DND-41 (cell line): ENCODE measurements at regions not wholly inside any gene's neighbourhood (a gene's known extent, or its start where the extent isn't known, plus 50 kb on each side); places are given as distances from the start of the nearest gene placed in this dataset.

Source experiments
- ATAC-seq: fragments of 200-7000 bp; cut with Tn5 transposase; 3 replicates; pipeline ENCODE4 v1.9.1; 2021; ENCODE audit warnings: low read depth; ENCODE audit not compliant: insufficient read depth
- DNase-seq: peaks from one replicate; pipeline ENCODE4 v3.0.0-alpha.2; 2020
- H2AFZ ChIP-seq: 2 replicates; pipeline ENCODE4 v1.6.0; 2012; ENCODE audit warnings: low read depth, low read length
- H3K27ac ChIP-seq: 2 replicates; pipeline ENCODE4 v1.5.1; 2012; ENCODE audit warnings: low read length, inconsistent platforms
- H3K27me3 ChIP-seq: fragments of 200-600 bp; sonication (generic); 2 replicates; pipeline ENCODE4 v1.6.0; 2012; ENCODE audit warnings: low read length, mild to moderate bottlenecking, inconsistent platforms; ENCODE audit not compliant: insufficient read depth, poor library complexity
- H3K36me3 ChIP-seq: 2 replicates; pipeline ENCODE4 v1.5.1; 2012; ENCODE audit warnings: low read length, inconsistent platforms; ENCODE audit not compliant: insufficient read depth
- H3K4me1 ChIP-seq: 2 replicates; pipeline ENCODE4 v1.5.1; 2012; ENCODE audit warnings: mild to moderate bottlenecking, low read length; ENCODE audit not compliant: insufficient read depth
- H3K4me2 ChIP-seq: 2 replicates; pipeline ENCODE4 v1.6.0; 2012; ENCODE audit warnings: mild to moderate bottlenecking, moderate library complexity, low read length, inconsistent platforms; ENCODE audit not compliant: insufficient read depth
- H3K4me3 ChIP-seq, 2 experiments: fragments of 200-600 bp in 1 of 2; shearing (Covaris generic) in 1 of 2; 2 replicates each; pipeline ENCODE4 v1.5.1; 2012 to 2016; ENCODE audit warnings: inconsistent platforms in 2 of 2, low read length in 2 of 2, mild to moderate bottlenecking in 2 of 2, low read depth in 1 of 2, moderate library complexity in 1 of 2
- H3K79me2 ChIP-seq: 2 replicates; pipeline ENCODE4 v1.6.0; 2012; ENCODE audit warnings: low read length, inconsistent platforms; ENCODE audit not compliant: insufficient read depth
- H3K9ac ChIP-seq: 2 replicates; pipeline ENCODE4 v1.6.0; 2012; ENCODE audit warnings: low read depth, mild to moderate bottlenecking, inconsistent platforms, low read length, moderate library complexity
- H3K9me3 ChIP-seq: 2 replicates; pipeline ENCODE4 v1.5.1; 2012; ENCODE audit warnings: low read length, moderate library complexity, mild to moderate bottlenecking, inconsistent platforms; ENCODE audit not compliant: insufficient read depth, severe bottlenecking
- H4K20me1 ChIP-seq: 2 replicates; pipeline ENCODE4 v1.6.0; 2012; ENCODE audit warnings: low read length; ENCODE audit not compliant: insufficient read depth
- CTCF ChIP-seq: IDR thresholded peaks from 2 replicates; pipeline ENCODE4 v1.5.1; 2012; ENCODE audit warnings: borderline replicate concordance, low read length, moderate library complexity, mild to moderate bottlenecking; ENCODE audit not compliant: poor library complexity, severe bottlenecking; ENCODE audit errors: extremely low read depth
- EZH2 ChIP-seq: IDR thresholded peaks from 3 replicates; pipeline ENCODE4 v1.6.1; 2012; ENCODE audit warnings: borderline replicate concordance, low read depth, mild to moderate bottlenecking, moderate library complexity, low read length, inconsistent platforms; ENCODE audit not compliant: severe bottlenecking

- ATAC-seq (no peak), DNase-seq (no peak)
- H3K4me2 ChIP-seq, result no peak overlapping the region
- H3K9ac ChIP-seq, result no peak overlapping the region
- H3K9me3 ChIP-seq, result no peaks in the 10 kb centered on the region
- H3K27ac ChIP-seq, result no peak overlapping the region
- no peaks in the 10 kb centered on the region for H3K4me1 ChIP-seq
- H3K27me3 ChIP-seq, result no peaks in the 10 kb centered on the region
- no peak overlapping the region for H3K4me3 ChIP-seq
- H3K36me3 ChIP-seq, result no peaks in the 10 kb centered on the region
- no peak overlapping the region for H2AFZ ChIP-seq
- TF ChIP-seq EZH2 (no peak), CTCF (no peak)
- no peaks in the 10 kb centered on the region for H4K20me1 ChIP-seq
- no peaks in the 10 kb centered on the region for H3K79me2 ChIP-seq
These were observed 95.6 kb downstream of the ESM1 start for GRCh38 chr5:54889826-54890225.

GRCh38 chr5:54887663-54888062 is 97.7 kb downstream of the ESM1 start:
- ATAC-seq (no peak), DNase-seq (no peak)
- no peak overlapping the region for H3K4me2 ChIP-seq
- no peaks in the 10 kb centered on the region for H3K79me2 ChIP-seq
- no peak overlapping the region for H3K4me3 ChIP-seq
- TF ChIP-seq CTCF (no peak), EZH2 (no peak)
- no peaks in the 10 kb centered on the region for H3K4me1 ChIP-seq
- H2AFZ ChIP-seq, result no peak overlapping the region
- no peaks in the 10 kb centered on the region for H3K9me3 ChIP-seq
- no peaks in the 10 kb centered on the region for H3K27me3 ChIP-seq
- H3K27ac ChIP-seq, result no peak overlapping the region
- H4K20me1 ChIP-seq, result no peaks in the 10 kb centered on the region
- H3K36me3 ChIP-seq, result no peaks in the 10 kb centered on the region
- no peak overlapping the region for H3K9ac ChIP-seq

GRCh38 chr5:54886866-54887265 is 98.5 kb downstream of the ESM1 start:
- Histone ChIP-seq H4K20me1 (no peaks in the 10 kb centered on the region), H3K9ac (no peak overlapping the region), H3K4me2 (no peak overlapping the region), H3K27ac (no peak overlapping the region), H3K4me3 (no peak overlapping the region), H3K9me3 (no peaks in the 10 kb centered on the region), H3K79me2 (no peaks in the 10 kb centered on the region), H3K27me3 (no peaks in the 10 kb centered on the region), H2AFZ (no peak overlapping the region), H3K4me1 (no peaks in the 10 kb centered on the region), H3K36me3 (no peaks in the 10 kb centered on the region)
- ATAC-seq (no peak), DNase-seq (no peak)
- TF ChIP-seq CTCF (no peak), EZH2 (no peak)

- H2AFZ ChIP-seq, result no peak overlapping the region
- H3K27ac ChIP-seq, result no peak overlapping the region
- no peaks in the 10 kb centered on the region for H4K20me1 ChIP-seq
- H3K27me3 ChIP-seq, result no peaks in the 10 kb centered on the region
- no peaks in the 10 kb centered on the region for H3K36me3 ChIP-seq
- no peaks in the 10 kb centered on the region for H3K9me3 ChIP-seq
- H3K4me1 ChIP-seq, result no peaks in the 10 kb centered on the region
- H3K9ac ChIP-seq, result no peak overlapping the region
- ATAC-seq, result no peak
- H3K4me3 ChIP-seq, result no peak overlapping the region
- no peaks in the 10 kb centered on the region for H3K79me2 ChIP-seq
- no peak for DNase-seq
- TF ChIP-seq EZH2 (no peak), CTCF (no peak)
- no peak overlapping the region for H3K4me2 ChIP-seq
These were observed 99.8 kb downstream of the ESM1 start for GRCh38 chr5:54885636-54886035.
